ENCODE measurements at regions not wholly inside any gene's neighbourhood (a gene's known extent, or its start where the extent isn't known, plus 50 kb on each side); places are given as distances from the start of the nearest gene placed in this dataset.

DNA sequence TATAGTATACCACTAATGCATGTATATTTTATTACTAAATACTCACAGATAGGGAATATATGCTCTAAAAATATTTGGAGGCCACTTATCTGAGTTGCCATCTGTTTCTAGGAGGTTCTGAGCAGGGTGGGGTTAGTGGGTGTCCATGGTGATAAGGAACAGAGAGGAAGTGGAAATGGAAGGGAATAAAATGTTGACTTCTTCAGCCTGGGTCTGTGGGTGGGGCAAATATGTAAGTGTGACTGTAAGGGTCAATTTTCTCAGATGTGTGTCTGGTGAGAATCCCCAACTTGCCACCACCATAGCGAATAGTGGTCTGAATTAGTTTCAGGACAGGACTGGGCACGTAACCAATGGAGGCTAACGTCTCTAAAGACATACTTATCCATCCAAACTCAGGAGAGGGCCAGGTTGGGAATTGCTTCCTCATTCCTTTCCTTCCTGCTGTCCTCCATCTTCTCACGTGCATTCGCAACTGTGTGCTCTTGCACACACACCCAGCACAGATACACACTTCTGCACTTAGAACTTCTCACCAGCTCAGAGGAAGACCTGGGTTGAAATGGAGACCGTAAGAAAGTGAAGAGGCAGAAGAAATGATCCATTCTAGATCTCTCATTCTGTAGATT is 54.2 kb upstream of the GZMB start:
- intact Hi-C loops (cut with micrococcal nuclease; ENCODE audit: unreplicated experiment) = no loop called here
- Histone ChIP-seq H3K4me2 (no peak overlapping the region), H3K36me3 (ENCODE audit: low read depth) (no peaks in the 10 kb centered on the region), H3K9me3 (ENCODE audit: insufficient read depth, low read depth) (no peaks in the 10 kb centered on the region), H3F3A (ENCODE audit: insufficient read depth, low read depth) (no peaks in the 10 kb centered on the region), H3K4me3 (no peak overlapping the region), H4K20me1 (ENCODE audit: insufficient read depth) (no peaks in the 10 kb centered on the region), H3K9me2 (ENCODE audit: insufficient read depth) (no peaks in the 10 kb centered on the region), H3K79me2 (ENCODE audit: low read depth) (no peaks in the 10 kb centered on the region), H3K27me3 (ENCODE audit: insufficient read depth, low read depth) (0 out of 2 replicates have a peak, but pooled peaks cover 3% of the 10 kb centered on the region), H3K27ac (no peak overlapping the region), H2AFZ (no peak overlapping the region), H3K4me1 (replicated peaks; ENCODE audit: insufficient read depth) (no peaks in the 10 kb centered on the region)
- BruUV-seq (replicated peaks) = no TSS peak
- no peak for DNase-seq
- CTCF ChIA-PET = no interaction called here
- TF ChIP-seq CTCF (conservative IDR thresholded peaks at IDR 0.05) (no peak), EZH2 (IDR thresholded peaks at IDR 0.05; ENCODE audit: low read depth) (no peak)
- POLR2A ChIA-PET (ENCODE audit: unreplicated experiment) = no interaction called here
